ENCODE measurements at regions not wholly inside any gene's neighbourhood (a gene's known extent, or its start where the extent isn't known, plus 50 kb on each side); places are given as distances from the start of the nearest gene placed in this dataset.

GRCh38 chr4:159563257-159563656 lies 460.4 kb downstream of the RAPGEF2 start:
- TF ChIP-seq POLR2AphosphoS5 (IDR thresholded peaks at IDR 0.05; ENCODE audit: low read depth, low read length) = no peak
- TF ChIP-seq CTCF (IDR thresholded peaks at IDR 0.05) = no peak
- TF ChIP-seq TCF7L2 (IDR thresholded peaks at IDR 0.05; ENCODE audit: low read depth, low read length) = no peak
- TF ChIP-seq SIN3A (IDR thresholded peaks at IDR 0.05; ENCODE audit: borderline replicate concordance, insufficient read depth, low read depth, low read length) = no peak

Measured in Panc1 (cell line).